IMR-90 (cell line): ENCODE measurements at regions not wholly inside any gene's neighbourhood (a gene's known extent, or its start where the extent isn't known, plus 50 kb on each side); places are given as distances from the start of the nearest gene placed in this dataset.

Source experiments
- ATAC-seq: fragments of 200-7000 bp; cut with Tn5 transposase; 2 replicates; pipeline ENCODE4 v1.9.1; 2020; ENCODE audit warnings: low read depth, mild to moderate bottlenecking, moderate library complexity
- BruUV-seq: library from RNA; stranded (reverse); fragments of 400-500 nt; replicated peaks from 2 replicates; lab custom pipeline; 2021; lab: Mats Ljungman, UMichigan
- CTCF ChIA-PET: fragments of 300-600 bp; formaldehyde crosslinking; extraction: SDS; loops from one replicate; lab custom pipeline; 2021; ENCODE audit warnings: antibody characterized with exemption; lab: Yijun Ruan, JAX
- POLR2A ChIA-PET: fragments of 300-600 bp; sonication (Branson Sonifier 250); formaldehyde crosslinking; loops from one replicate; lab custom pipeline; 2022; ENCODE audit warnings: antibody characterized with exemption; ENCODE audit not compliant: unreplicated experiment; lab: Charles Lee
- DNase-seq: peaks from one replicate; pipeline ENCODE4 v3.0.0; 2013
- H2AFZ ChIP-seq: replicated peaks from 2 replicates; pipeline ENCODE3; 2013; ENCODE audit warnings: low read length, mild to moderate bottlenecking; ENCODE audit not compliant: poor library complexity
- H2AK5ac ChIP-seq: 2 replicates; pipeline ENCODE4 v1.6.1; 2013; ENCODE audit warnings: low read depth, low read length, inconsistent platforms
- H2AK9ac ChIP-seq: replicated peaks from 2 replicates; pipeline ENCODE3; 2013; ENCODE audit warnings: mild to moderate bottlenecking, low read depth, low read length, moderate library complexity; ENCODE audit not compliant: poor library complexity
- H2BK120ac ChIP-seq: 2 replicates; pipeline ENCODE4 v1.6.1; 2013; ENCODE audit warnings: low read depth, low read length, inconsistent platforms
- H2BK15ac ChIP-seq: 3 replicates; pipeline ENCODE4 v1.6.1; 2013; ENCODE audit warnings: low read depth, low read length, inconsistent platforms
- H2BK20ac ChIP-seq: 2 replicates; pipeline ENCODE4 v1.6.1; 2013; ENCODE audit warnings: low read depth, mild to moderate bottlenecking, inconsistent platforms, low read length, moderate library complexity
- H2BK5ac ChIP-seq: 2 replicates; pipeline ENCODE4 v1.6.1; 2013; ENCODE audit warnings: mild to moderate bottlenecking, low read depth, low read length, inconsistent platforms; ENCODE audit not compliant: poor library complexity, severe bottlenecking
- H3K14ac ChIP-seq: replicated peaks from 2 replicates; pipeline ENCODE4 v1.6.1; 2013; ENCODE audit warnings: low read depth, low read length, inconsistent platforms
- H3K18ac ChIP-seq: 2 replicates; pipeline ENCODE4 v1.6.1; 2013; ENCODE audit warnings: low read depth, low read length, control low read depth
- H3K23ac ChIP-seq: 2 replicates; pipeline ENCODE4 v1.6.1; 2013; ENCODE audit warnings: low read depth, low read length, inconsistent platforms
- H3K27ac ChIP-seq: 2 replicates; pipeline ENCODE4 v1.5.1; 2013; ENCODE audit warnings: mild to moderate bottlenecking, control low read depth, low read length; ENCODE audit not compliant: insufficient read depth
- H3K27me3 ChIP-seq: 2 replicates; pipeline ENCODE4 v1.6.1; 2013; ENCODE audit warnings: low read length; ENCODE audit not compliant: control insufficient read depth, insufficient read depth
- H3K36me3 ChIP-seq: 2 replicates; pipeline ENCODE4 v1.6.1; 2013; ENCODE audit warnings: low read length, mixed read lengths; ENCODE audit not compliant: control insufficient read depth, insufficient read depth
- H3K4ac ChIP-seq: 2 replicates; pipeline ENCODE4 v1.6.1; 2013; ENCODE audit warnings: low read depth, low read length, inconsistent platforms
- H3K4me1 ChIP-seq: 2 replicates; pipeline ENCODE4 v1.6.1; 2013; ENCODE audit warnings: low read length, mixed read lengths; ENCODE audit not compliant: control insufficient read depth, insufficient read depth
- H3K4me2 ChIP-seq: 2 replicates; pipeline ENCODE4 v1.6.1; 2013; ENCODE audit warnings: low read depth, mild to moderate bottlenecking, control low read depth, low read length, moderate library complexity
- H3K4me3 ChIP-seq: 2 replicates; pipeline ENCODE4 v1.5.1; 2013; ENCODE audit warnings: low read depth, mild to moderate bottlenecking, control low read depth, low read length, moderate library complexity; ENCODE audit not compliant: insufficient read depth
- H3K56ac ChIP-seq: 2 replicates; pipeline ENCODE4 v1.6.1; 2013; ENCODE audit warnings: low read length, inconsistent platforms; ENCODE audit not compliant: insufficient read depth; ENCODE audit errors: extremely low read depth
- H3K79me1 ChIP-seq, 2 experiments: 2 replicates each; pipeline ENCODE4 v1.6.1; 2013; ENCODE audit warnings: low read length in 2 of 2, inconsistent platforms in 1 of 2, low read depth in 1 of 2
- H3K9ac ChIP-seq: 2 replicates; pipeline ENCODE4 v1.6.1; 2013; ENCODE audit warnings: low read depth, low read length, control low read depth
- H3K9me1 ChIP-seq: 2 replicates; pipeline ENCODE4 v1.6.1; 2013; ENCODE audit warnings: low read length, inconsistent platforms; ENCODE audit not compliant: insufficient read depth
- H3K9me3 ChIP-seq: 2 replicates; pipeline ENCODE4 v1.6.1; 2013; ENCODE audit warnings: low read length; ENCODE audit not compliant: control insufficient read depth, insufficient read depth
- H4K20me1 ChIP-seq: 2 replicates; pipeline ENCODE4 v1.6.1; 2013; ENCODE audit warnings: low read length, inconsistent platforms; ENCODE audit not compliant: insufficient read depth
- H4K5ac ChIP-seq: 2 replicates; pipeline ENCODE4 v1.6.1; 2013; ENCODE audit warnings: mild to moderate bottlenecking, low read depth, low read length, control low read depth
- H4K8ac ChIP-seq, 2 experiments: 2 replicates each; pipeline ENCODE4 v1.6.1; 2013; ENCODE audit warnings: low read depth in 2 of 2, low read length in 2 of 2, control low read depth in 1 of 2, inconsistent platforms in 1 of 2
- H4K91ac ChIP-seq: 2 replicates; pipeline ENCODE4 v1.6.1; 2013; ENCODE audit warnings: low read depth, low read length, inconsistent platforms; ENCODE audit not compliant: insufficient read depth
- BHLHE40 ChIP-seq: fragments of 150-350 bp; IDR thresholded peaks from 2 replicates; pipeline ENCODE4 v1.6.1; 2016; ENCODE audit warnings: mild to moderate bottlenecking, low read depth, low read length
- CEBPB ChIP-seq: IDR thresholded peaks from 2 replicates; pipeline ENCODE4 v1.6.1; 2012; ENCODE audit warnings: low read depth, low read length, improper control_type of control experiment
- CHD1 ChIP-seq: IDR thresholded peaks from 2 replicates; pipeline ENCODE4 v1.6.1; 2012; ENCODE audit warnings: low read depth, low read length, improper control_type of control experiment
- CTCF ChIP-seq: conservative IDR thresholded peaks from 2 replicates; pipeline ENCODE4 v1.5.1; 2012; ENCODE audit warnings: mild to moderate bottlenecking, low read depth, low read length, improper control_type of control experiment
- ELK1 ChIP-seq: fragments of 150-350 bp; IDR thresholded peaks from 2 replicates; pipeline ENCODE4 v1.6.1; 2016; ENCODE audit warnings: low read depth, mild to moderate bottlenecking, low read length, moderate library complexity, borderline replicate concordance
- FOS ChIP-seq: fragments of 150-350 bp; IDR thresholded peaks from 2 replicates; pipeline ENCODE4 v1.6.1; 2016; ENCODE audit warnings: low read depth, low read length
- MAFK ChIP-seq: IDR thresholded peaks from 2 replicates; pipeline ENCODE4 v1.6.1; 2012; ENCODE audit warnings: low read depth, low read length, improper control_type of control experiment
- MXI1 ChIP-seq: IDR thresholded peaks from 2 replicates; pipeline ENCODE4 v1.6.1; 2012; ENCODE audit warnings: low read depth, mild to moderate bottlenecking, low read length, moderate library complexity, borderline replicate concordance
- NFE2L2 ChIP-seq: fragments of 150-350 bp; IDR thresholded peaks from 2 replicates; pipeline ENCODE4 v1.6.1; 2016; ENCODE audit warnings: low read depth, mild to moderate bottlenecking, low read length
- RFX5 ChIP-seq: IDR thresholded peaks from 2 replicates; pipeline ENCODE4 v1.8.0; 2012; ENCODE audit warnings: low read depth, mild to moderate bottlenecking, low read length, moderate library complexity
- SMC3 ChIP-seq: fragments of 150-350 bp; IDR thresholded peaks from 2 replicates; pipeline ENCODE4 v1.6.1; 2016; ENCODE audit warnings: low read depth, mild to moderate bottlenecking, antibody characterized with exemption, low read length, moderate library complexity
- USF2 ChIP-seq: fragments of 150-350 bp; IDR thresholded peaks from 2 replicates; pipeline ENCODE4 v1.6.1; 2017; ENCODE audit warnings: mild to moderate bottlenecking, antibody characterized with exemption, low read length, low read depth
- WGBS, 2 experiments: methylation state at CpG; one replicate each; pipeline versions ENCODE4 v1.1.5 to v1.1.7; 2013; ENCODE audit warnings: missing lambda C conversion rate in 2 of 2; ENCODE audit not compliant: insufficient read length in 1 of 2; ENCODE audit errors: extremely low coverage in 2 of 2; 5-methylcytosine and 5-hydroxymethylcytosine counted together
- dilution Hi-C: fragments of 300-500 bp; cut with HindIII; formaldehyde crosslinking; loops from one replicate; pipeline ENCODE4 v1.14.3; 2018; ENCODE audit warnings: low sequenced_read_pairs; ENCODE audit not compliant: unreplicated experiment
- in situ Hi-C: fragments of 300-500 bp; cut with MboI; formaldehyde crosslinking; loops from 3 replicates; pipeline ENCODE4 v1.14.3; 2019; ENCODE audit warnings: low sequenced_read_pairs, inconsistent platforms, mixed read lengths
- intact Hi-C: fragments of 100-400 bp; cut with micrococcal nuclease; formaldehyde crosslinking; loops from 2 replicates; pipeline ENCODE4 v1.10.0; 2022

- ChIA-PET POLR2A (no interaction called here), CTCF (no interaction called here)
- no peak for DNase-seq
- H4K20me1 ChIP-seq = no peaks in the 10 kb centered on the region
- H2BK5ac ChIP-seq = no peak overlapping the region
- no peaks in the 10 kb centered on the region for H3K4me1 ChIP-seq
- H3K27ac ChIP-seq = no peak overlapping the region
- no TSS peak for BruUV-seq
- H2AK5ac ChIP-seq = no peak overlapping the region
- no peaks in the 10 kb centered on the region for H3K36me3 ChIP-seq
- H4K91ac ChIP-seq = no peak overlapping the region
- no peaks in the 10 kb centered on the region for H3K79me1 ChIP-seq
- no peak overlapping the region for H3K4me3 ChIP-seq
- TF ChIP-seq CHD1 (no peak), RFX5 (no peak), BHLHE40 (no peak), CEBPB (no peak), FOS (no peak), NFE2L2 (no peak), ELK1 (no peak), USF2 (no peak), MXI1 (no peak), MAFK (no peak), SMC3 (no peak), CTCF (no peak)
- ATAC-seq = no peak
- no peak overlapping the region for H2BK120ac ChIP-seq
- H4K8ac ChIP-seq = no peak overlapping the region
- no peak overlapping the region for H2AK9ac ChIP-seq
- no peaks in the 10 kb centered on the region for H3K9me3 ChIP-seq
- no peak overlapping the region for H2BK20ac ChIP-seq
- H3K23ac ChIP-seq = no peak overlapping the region
- in situ Hi-C loops = no loop called here
- no peaks in the 10 kb centered on the region for H3K27me3 ChIP-seq
- no peak overlapping the region for H2BK15ac ChIP-seq
- no peak overlapping the region for H2AFZ ChIP-seq
- no peaks in the 10 kb centered on the region for H3K9me1 ChIP-seq
- dilution Hi-C loops = no loop called here
- intact Hi-C loops = no loop called here
- H3K9ac ChIP-seq = no peak overlapping the region
- 50% methylated on average over 1 of the region's 10 CpGs; no CpG with 5 or more reads in 1 of the 2 experiments for WGBS, 2 experiments
- H3K56ac ChIP-seq = no peak overlapping the region
- H3K4ac ChIP-seq = no peak overlapping the region
- no peak overlapping the region for H3K18ac ChIP-seq
- no peak overlapping the region for H3K14ac ChIP-seq
- H3K4me2 ChIP-seq = no peak overlapping the region
- H4K5ac ChIP-seq = no peak overlapping the region
These were observed 2504.3 kb downstream of the ARAP2 start for GRCh38 chr4:33739884-33740632.
